ENCODE measurements at regions not wholly inside any gene's neighbourhood (a gene's known extent, or its start where the extent isn't known, plus 50 kb on each side); places are given as distances from the start of the nearest gene placed in this dataset.

GRCh38 chr20:19017104-19017690 lies 195.2 kb upstream of the SLC24A3 start:
- TF ChIP-seq ATF1 (CRISPR knock-in tag; IDR thresholded peaks at IDR 0.05) (no peak), ZNF396 (CRISPR knock-in tag; IDR thresholded peaks at IDR 0.05; ENCODE audit: borderline replicate concordance) (no peak), NFYB (CRISPR knock-in tag; conservative IDR thresholded peaks at IDR 0.05; ENCODE audit: low read depth) (no peak), CREB1 (CRISPR knock-in tag; IDR thresholded peaks at IDR 0.05) (no peak), ZNF317 (CRISPR knock-in tag; IDR thresholded peaks at IDR 0.05; ENCODE audit: borderline replicate concordance, low read depth) (no peak), HMGA2 (CRISPR knock-in tag; IDR thresholded peaks at IDR 0.05) (no peak), ZNF263 (CRISPR knock-in tag; IDR thresholded peaks at IDR 0.05; ENCODE audit: low read depth) (no peak), FOXJ3 (CRISPR knock-in tag; IDR thresholded peaks at IDR 0.05; ENCODE audit: borderline replicate concordance) (no peak), CREM (CRISPR knock-in tag; IDR thresholded peaks at IDR 0.05) (no peak)
- no peak overlapping the region for H3K4me3 Mint-ChIP-seq
- no peaks in the 10 kb centered on the region for H3K36me3 Mint-ChIP-seq
- CTCF ChIA-PET: interaction anchor here (1.5 kb wide), 1 partner anchor 385 kb away, joined by 4 read pairs; no protein-coding TSS in a partner anchor
- H3K4me1 Mint-ChIP-seq: peaks cover 22% of the 10 kb centered on the region
- no peaks in the 10 kb centered on the region; the same call in 1 of the 2 replicates for H3K9me3 Mint-ChIP-seq
- no peak overlapping the region for H3K27ac Mint-ChIP-seq
- ATAC-seq: no peak
- no peaks in the 10 kb centered on the region for H3K27me3 Mint-ChIP-seq (ENCODE audit: low read depth)
- POLR2A ChIA-PET: no interaction called here
- DNase-seq (ENCODE audit: low spot score): no peak

GRCh38 chr20:19018881-19019280 lies 193.6 kb upstream of the SLC24A3 start:
- H3K36me3 Mint-ChIP-seq: no peaks in the 10 kb centered on the region
- H3K27me3 Mint-ChIP-seq (ENCODE audit: low read depth): no peaks in the 10 kb centered on the region
- ChIA-PET POLR2A (no interaction called here), CTCF (no interaction called here)
- no peak overlapping the region for H3K27ac Mint-ChIP-seq
- no peak overlapping the region for H3K4me3 Mint-ChIP-seq
- peaks cover 15% of the 10 kb centered on the region for H3K4me1 Mint-ChIP-seq
- DNase-seq (ENCODE audit: low spot score) (no peak), ATAC-seq (no peak)
- no peaks in the 10 kb centered on the region for H3K9me3 Mint-ChIP-seq
- TF ChIP-seq JAZF1 (CRISPR knock-in tag; IDR thresholded peaks at IDR 0.05): no peak
- TF ChIP-seq OVOL2 (CRISPR knock-in tag; IDR thresholded peaks at IDR 0.05; ENCODE audit: borderline replicate concordance): no peak
- no peak for TF ChIP-seq NR2C2 (CRISPR knock-in tag; IDR thresholded peaks at IDR 0.05)
- no peak for TF ChIP-seq NFYB (CRISPR knock-in tag; conservative IDR thresholded peaks at IDR 0.05; ENCODE audit: low read depth)
- no peak for TF ChIP-seq NFATC4 (CRISPR knock-in tag; IDR thresholded peaks at IDR 0.05)
- TF ChIP-seq ZNF423 (CRISPR knock-in tag; IDR thresholded peaks at IDR 0.05): no peak
- no peak for TF ChIP-seq USF1 (CRISPR knock-in tag; IDR thresholded peaks at IDR 0.05)
- no peak for TF ChIP-seq NR3C1 (CRISPR knock-in tag; conservative IDR thresholded peaks at IDR 0.05; ENCODE audit: low read depth)
- TF ChIP-seq AR (CRISPR knock-in tag; IDR thresholded peaks at IDR 0.05): no peak
- TF ChIP-seq ARID4B (CRISPR knock-in tag; IDR thresholded peaks at IDR 0.05; ENCODE audit: borderline replicate concordance): no peak
- TF ChIP-seq FOXP1 (CRISPR knock-in tag; IDR thresholded peaks at IDR 0.05; ENCODE audit: borderline replicate concordance): no peak
- TF ChIP-seq TP53 (CRISPR knock-in tag; IDR thresholded peaks at IDR 0.05): no peak
- TF ChIP-seq KAT7 (CRISPR knock-in tag; IDR thresholded peaks at IDR 0.05; ENCODE audit: borderline replicate concordance): no peak
- TF ChIP-seq ZNF532 (CRISPR knock-in tag; IDR thresholded peaks at IDR 0.05; ENCODE audit: borderline replicate concordance): no peak

All from WTC11 (cell line).